ENCODE measurements at regions not wholly inside any gene's neighbourhood (a gene's known extent, or its start where the extent isn't known, plus 50 kb on each side); places are given as distances from the start of the nearest gene placed in this dataset.

- Histone ChIP-seq H3K27ac (ENCODE audit: extremely low read depth, low read depth, low read length) (no peak overlapping the region), H2AFZ (ENCODE audit: low read depth, low read length) (no peak overlapping the region), H3K4me2 (ENCODE audit: insufficient read depth, low read length) (no peak overlapping the region), H3K27me3 (ENCODE audit: control insufficient read depth in 2 of 2, insufficient read depth in 2 of 2, low read length in 2 of 2) (no peaks in the 10 kb centered on the region), H4K20me1 (replicated peaks; ENCODE audit: control insufficient read depth, insufficient read depth, low read length) (no peaks in the 10 kb centered on the region), H3K4me1 (replicated peaks in 1 of 2; ENCODE audit: control insufficient read depth in 2 of 2, insufficient read depth in 2 of 2, low read length in 2 of 2) (no peaks in the 10 kb centered on the region), H3K4me3 (no peak overlapping the region), H3K79me2 (ENCODE audit: control insufficient read depth, insufficient read depth, low read length) (no peaks in the 10 kb centered on the region), H3K9me1 (ENCODE audit: control insufficient read depth, insufficient read depth, low read length) (no peaks in the 10 kb centered on the region), H3K9ac (ENCODE audit: insufficient read depth in 1 of 2, low read depth in 2 of 2, low read length in 2 of 2) (no peak overlapping the region), H3K36me3 (ENCODE audit: control insufficient read depth, insufficient read depth, low read length) (no peaks in the 10 kb centered on the region), H3K9me3 (replicated peaks; ENCODE audit: control insufficient read depth, insufficient read depth, low read depth, low read length) (no peaks in the 10 kb centered on the region)
- CTCF ChIA-PET (ENCODE audit: low intra/inter-chr PET ratio): no interaction called here
- in situ Hi-C loops (cut with MboI) (no loop called here), intact Hi-C loops (cut with micrococcal nuclease) (no loop called here)
- ATAC-seq (no peak), FAIRE-seq (no peak), DNase-seq (ENCODE audit: extremely low read depth in 1 of 4, low spot score in 3 of 4) (no peak)
- BruUV-seq (replicated peaks): no TSS peak
- WGBS (ENCODE audit: insufficient coverage, low coverage, missing lambda C conversion rate): 7% methylated on average over 3 of the region's 3 CpGs
- POLR2A ChIA-PET: no interaction called here
- no peak for TF ChIP-seq CGGBP1 (CRISPR knock-in tag; IDR thresholded peaks at IDR 0.05)
- TF ChIP-seq ZKSCAN3 (CRISPR knock-in tag; IDR thresholded peaks at IDR 0.05): no peak
- no peak for TF ChIP-seq IRF2 (CRISPR knock-in tag; IDR thresholded peaks at IDR 0.05)
- no peak for TF ChIP-seq RNF219 (CRISPR knock-in tag; IDR thresholded peaks at IDR 0.05)
- no peak for TF ChIP-seq L3MBTL2 (IDR thresholded peaks at IDR 0.05)
Observed at GRCh38 chr5:43785198-43785597, 182.2 kb downstream of the NNT start.
